ENCODE measurements at regions not wholly inside any gene's neighbourhood (a gene's known extent, or its start where the extent isn't known, plus 50 kb on each side); places are given as distances from the start of the nearest gene placed in this dataset.

DNA sequence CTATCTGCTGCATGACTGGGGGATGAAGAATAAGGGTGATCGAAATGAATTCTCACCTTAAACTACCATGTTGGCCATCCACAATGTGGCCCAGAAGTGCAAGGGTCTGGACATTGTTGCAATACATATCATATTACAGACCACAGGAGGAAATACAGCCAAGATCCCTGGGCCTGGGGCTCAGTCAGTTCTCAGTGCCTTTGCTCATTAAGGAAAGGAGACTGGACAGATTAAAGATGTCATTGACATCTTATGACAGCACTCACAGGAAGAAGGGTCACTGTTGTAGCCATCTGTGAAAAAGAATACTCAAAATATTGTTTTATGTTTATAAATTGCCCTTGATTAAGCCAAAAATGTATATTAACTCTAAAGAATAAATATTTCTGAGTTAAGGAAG lies 1345.2 kb downstream of the FSTL5 start (continued):
- TF ChIP-seq CHD7 (IDR thresholded peaks at IDR 0.05; ENCODE audit: insufficient replicate concordance, low read length) = no peak

Measured in H1 (cell line).